IPS DF 4.7 (cell line): ENCODE measurements at regions not wholly inside any gene's neighbourhood (a gene's known extent, or its start where the extent isn't known, plus 50 kb on each side); places are given as distances from the start of the nearest gene placed in this dataset.
A peak's percentile ranks its signal among the peaks of the same experiment; 100 is the strongest.

ENCODE experiments used
- DNase-seq: peaks from one replicate; pipeline ENCODE4 v3.0.0-alpha.2; 2013; ENCODE audit warnings: low spot score; ENCODE audit errors: extremely low read depth

DNA sequence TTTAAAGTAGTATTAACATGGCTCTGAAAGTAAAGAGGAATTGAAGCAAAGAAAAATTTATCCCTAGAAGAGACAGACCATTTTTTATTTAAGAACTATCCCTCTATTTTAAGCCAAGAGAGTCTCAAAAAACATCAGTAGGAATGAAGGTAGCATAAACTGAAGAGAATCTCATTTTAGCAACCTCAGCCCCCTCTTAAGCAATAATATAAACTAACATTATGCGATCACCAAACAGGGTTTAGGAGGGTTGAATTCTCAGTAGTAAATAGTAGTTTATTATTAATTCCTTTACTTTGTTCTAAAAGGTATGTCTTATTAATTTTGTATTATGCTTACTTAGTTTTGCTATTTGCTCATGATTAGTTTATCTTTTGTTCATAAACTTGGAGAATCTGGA, 287.4 kb downstream of the CDK5RAP2 start:
- no peak for DNase-seq

DNA sequence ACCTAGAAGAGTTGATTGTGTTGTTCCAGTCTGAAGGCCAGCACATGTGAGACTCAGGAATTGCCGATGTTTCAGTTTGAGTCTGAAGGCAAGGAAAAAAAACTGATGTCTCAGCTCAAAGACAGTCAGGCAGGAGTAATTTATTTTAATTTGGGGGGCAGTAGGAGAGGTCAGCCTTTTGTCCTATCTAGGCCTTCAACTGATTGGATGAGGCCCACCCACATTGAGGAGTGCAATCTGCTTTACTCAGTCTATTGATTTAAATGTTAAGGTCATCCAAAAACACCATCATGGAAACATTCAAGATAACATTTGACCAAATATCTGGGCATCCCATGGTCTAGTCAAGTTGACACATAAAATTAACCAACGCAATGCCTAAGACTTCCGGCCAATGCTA, 288.9 kb downstream of the CDK5RAP2 start:
- DNase-seq = no peak

DNA sequence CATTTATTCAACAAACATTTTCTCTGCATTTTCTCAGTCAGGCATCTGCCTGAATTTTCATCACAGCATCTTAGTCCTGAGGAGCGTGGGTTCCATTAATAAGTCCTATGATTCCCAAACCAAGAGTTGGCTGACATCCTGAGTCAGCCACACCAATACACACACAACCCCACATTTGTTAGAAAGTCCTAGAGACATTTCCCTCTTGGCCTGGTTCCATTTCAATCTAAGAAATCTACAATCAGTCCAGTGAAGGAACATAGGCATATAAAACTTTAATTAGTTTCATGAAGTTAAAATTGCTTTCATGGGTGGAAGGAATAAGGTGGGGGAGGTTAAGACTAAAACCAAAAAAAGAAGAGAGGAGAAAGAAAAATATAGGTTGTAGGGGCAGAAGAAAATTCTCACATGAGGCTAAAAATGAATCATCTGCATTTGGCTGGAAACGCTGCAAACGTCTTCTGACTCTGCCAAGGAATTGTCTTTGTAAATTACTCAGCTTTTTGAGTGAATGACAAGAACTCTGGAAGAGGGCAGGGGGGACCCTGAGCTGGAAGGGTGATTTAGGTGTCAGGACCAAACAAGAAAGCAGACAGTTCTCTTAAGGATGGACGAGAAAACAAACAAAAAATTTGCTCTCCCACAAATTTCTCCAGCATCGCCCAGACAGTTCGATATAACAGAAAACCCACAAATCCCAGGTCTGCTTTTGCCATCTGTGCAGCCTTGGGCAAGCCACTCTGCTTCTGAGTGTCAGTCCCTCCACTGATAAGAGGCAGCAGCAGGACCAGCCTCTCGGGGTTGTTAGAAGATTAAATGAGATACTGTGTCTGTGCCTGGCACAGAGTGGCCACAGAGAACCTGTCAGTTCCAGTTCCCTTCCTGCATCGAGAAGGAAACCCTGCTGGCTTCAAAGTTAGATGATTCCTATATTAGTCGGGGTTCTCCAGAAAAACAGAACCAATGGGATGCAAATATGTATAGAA, 289.7 kb downstream of the CDK5RAP2 start:
- no peak for DNase-seq

DNA sequence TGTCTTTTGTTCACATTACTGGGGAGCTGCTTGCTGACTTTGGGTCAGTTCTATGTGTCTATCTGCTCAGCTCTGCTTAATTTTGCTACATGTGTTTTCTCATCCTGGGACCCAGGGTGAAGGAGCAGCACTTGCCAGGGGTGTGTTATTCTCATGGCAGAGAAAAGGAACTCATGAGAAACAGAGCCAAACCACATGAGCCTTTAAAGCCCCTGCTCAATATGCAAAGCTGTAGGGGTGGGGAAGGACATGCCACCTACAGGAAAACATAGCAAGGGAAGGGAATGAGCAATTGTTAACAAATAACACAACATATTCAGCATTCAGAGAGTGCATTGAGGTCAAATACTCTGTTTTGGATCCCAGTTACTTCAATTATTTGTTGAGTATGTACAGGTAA, 290.9 kb downstream of the CDK5RAP2 start:
- no peak for DNase-seq

DNA sequence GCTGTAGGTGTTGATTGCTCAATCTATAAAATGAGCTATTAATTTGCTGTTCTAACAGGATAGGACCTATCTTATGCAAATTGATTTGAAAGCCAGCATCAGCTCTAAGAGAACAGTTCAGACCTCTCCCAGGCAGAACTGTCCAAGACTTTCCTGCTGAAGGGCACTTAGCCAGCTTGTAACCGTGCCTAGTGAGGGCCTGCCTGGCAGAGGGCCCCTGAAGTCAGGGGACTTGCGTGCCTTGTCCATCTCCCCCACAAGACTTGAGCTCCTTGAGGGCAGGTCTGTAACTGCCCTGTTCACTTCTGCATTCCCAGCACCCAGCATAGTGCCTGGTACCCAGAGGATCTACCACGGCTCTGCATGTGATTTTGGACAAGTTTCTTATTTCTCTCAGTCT, 293.4 kb downstream of the CDK5RAP2 start:
- DNase-seq = no peak

DNA sequence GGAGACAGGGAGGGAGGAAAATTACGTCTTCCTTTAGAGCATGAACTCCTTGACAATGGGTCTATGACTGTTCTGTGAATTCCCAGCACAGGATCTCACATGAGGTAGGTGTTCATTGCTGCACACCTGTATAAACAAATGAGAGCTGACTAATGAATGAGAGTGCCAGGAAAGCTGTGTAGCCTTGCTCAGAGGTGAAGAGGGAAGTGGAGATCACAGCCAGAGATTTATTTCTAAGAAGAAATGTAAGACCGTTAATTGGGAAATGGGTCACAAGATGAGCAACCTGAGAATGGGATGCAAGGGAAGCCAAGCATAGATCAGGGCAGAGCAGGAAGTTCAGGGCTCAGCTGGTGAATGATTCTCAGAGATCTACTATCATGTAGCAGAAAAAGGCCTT, 295.1 kb downstream of the CDK5RAP2 start:
- no peak for DNase-seq

DNA sequence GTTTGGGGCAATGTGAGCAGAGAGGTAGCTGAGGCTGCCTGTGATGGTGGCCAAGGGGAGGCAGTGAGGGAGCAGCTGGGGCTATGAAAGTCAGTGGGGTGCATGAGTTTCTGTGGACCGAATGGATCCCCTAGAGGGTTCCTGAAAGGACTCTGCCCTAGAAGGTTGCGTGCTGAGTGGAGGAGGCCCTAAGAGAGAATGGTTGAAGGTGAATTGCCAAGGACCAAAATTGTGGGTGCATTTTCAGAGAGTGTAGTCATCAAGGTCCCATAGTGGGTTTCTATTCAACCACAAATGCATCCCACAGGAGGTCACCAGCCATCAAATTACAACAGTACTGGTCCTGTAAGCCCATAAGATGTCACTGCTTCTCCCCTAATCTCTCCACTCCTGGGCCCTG, 298.3 kb downstream of the CDK5RAP2 start:
- DNase-seq = no peak

DNA sequence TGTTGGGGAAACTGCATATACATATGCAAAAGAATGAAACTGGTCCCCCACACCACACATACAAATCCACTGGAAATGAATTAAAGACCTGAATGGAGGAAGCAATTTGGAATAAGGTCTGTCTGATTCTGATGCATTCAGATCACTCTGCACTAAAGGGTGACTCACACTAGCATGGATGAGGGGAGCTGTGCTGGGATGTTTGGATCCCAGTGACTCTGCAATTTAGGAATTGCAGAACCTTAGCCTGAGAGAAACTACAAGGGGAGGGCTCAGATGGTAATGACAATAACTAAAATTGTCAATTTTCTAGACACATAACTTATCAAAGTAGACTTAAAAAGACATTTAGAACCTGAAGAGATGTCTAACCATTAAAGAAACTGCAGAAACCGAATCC, 312.0 kb downstream of the CDK5RAP2 start:
- no peak for DNase-seq

DNA sequence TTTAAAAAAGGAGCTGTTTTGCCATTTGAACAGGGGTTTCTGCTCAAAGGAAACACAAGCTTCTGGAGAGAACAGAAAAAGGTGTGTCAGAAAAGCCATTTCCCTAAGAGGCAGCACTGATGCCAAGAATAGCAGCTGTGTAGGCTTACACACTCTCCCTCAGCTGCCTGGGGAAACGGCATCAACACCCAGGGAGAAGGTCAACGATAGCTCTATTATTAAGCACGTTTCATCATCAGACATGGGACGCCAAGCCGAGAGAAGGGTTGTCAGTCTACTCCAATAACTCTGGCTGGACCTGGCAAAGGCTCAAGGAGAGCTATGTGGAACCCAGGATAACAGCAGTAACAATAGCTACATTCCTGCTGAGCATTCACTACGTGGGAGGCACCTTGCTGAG, 314.2 kb downstream of the CDK5RAP2 start:
- DNase-seq = no peak

DNA sequence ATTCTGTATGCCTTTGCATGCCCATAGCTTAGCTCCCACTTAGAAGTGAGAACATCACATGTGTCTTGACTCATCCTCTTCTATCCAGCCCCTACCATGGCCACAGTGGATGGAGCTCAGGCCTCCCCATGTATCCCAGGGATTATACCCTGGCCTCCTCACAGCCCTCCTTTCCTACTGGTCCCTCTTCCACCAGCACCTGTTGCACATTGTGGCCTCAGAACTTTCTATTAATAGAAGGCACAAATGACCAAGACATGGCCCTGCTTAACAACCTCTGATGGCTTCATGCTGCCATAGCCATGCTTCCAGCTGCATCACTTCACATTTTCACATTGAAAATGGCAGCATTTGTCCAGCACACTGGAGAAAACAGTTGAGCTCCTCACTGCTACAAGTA, 315.4 kb downstream of the CDK5RAP2 start:
- DNase-seq = no peak

DNA sequence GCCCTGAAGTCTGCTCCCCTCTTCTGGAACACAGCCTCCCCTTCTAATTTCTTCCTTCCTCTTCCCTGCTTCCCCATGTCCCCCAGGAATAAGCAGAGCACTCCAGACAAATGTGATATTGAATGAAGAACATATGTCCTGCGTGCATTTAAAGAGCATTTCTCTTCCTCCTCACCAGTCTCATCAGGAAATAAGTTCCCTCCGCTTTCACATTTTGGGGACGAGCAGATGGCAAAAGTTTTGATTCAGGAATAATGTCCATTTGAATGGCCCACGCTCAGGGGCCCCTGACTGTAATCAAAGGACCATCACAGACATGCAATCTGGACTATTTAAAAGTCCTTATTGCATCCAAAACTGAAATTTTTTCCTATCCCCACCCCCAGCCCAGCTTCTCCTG, 316.1 kb downstream of the CDK5RAP2 start:
- DNase-seq = no peak

DNA sequence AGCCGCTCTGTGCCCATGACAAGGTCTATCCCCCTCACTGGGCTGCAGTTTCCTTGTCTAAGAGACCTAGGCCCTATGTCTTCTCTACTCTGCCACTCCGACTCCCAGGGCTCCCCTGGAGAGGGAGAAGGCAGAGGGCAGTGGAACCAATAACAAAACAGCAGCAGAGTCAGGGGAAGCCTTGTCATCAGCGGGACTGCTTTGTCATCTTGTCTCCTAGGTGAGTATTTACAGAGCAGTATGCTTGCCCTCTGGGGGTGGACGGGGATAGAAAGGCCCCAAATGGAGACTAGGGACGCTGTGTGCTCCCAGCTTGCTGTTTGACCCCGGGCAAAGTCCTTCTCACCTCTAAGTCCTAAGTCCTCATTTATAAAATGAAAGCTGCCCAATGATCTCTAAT, 318.5 kb downstream of the CDK5RAP2 start:
- no peak for DNase-seq

DNA sequence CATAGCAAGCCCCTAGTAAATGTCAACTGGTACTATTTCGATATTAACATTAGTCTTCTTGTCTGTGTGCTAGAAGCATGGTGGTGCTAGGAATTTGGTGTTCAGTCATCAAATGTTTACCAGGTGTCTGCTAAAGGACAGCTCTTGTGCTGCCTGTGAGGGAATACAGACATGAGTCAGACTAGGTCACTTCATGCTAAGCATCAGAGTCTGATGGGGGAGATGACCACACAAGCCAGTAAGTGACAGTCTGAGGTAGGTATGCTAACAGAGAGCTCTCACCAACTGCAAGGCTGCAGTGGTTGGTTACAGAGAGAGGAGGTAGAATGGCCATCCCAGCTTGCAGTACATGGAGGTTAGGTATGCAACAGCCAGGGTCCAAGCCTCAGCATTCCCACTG, 320.9 kb downstream of the CDK5RAP2 start:
- no peak for DNase-seq

DNA sequence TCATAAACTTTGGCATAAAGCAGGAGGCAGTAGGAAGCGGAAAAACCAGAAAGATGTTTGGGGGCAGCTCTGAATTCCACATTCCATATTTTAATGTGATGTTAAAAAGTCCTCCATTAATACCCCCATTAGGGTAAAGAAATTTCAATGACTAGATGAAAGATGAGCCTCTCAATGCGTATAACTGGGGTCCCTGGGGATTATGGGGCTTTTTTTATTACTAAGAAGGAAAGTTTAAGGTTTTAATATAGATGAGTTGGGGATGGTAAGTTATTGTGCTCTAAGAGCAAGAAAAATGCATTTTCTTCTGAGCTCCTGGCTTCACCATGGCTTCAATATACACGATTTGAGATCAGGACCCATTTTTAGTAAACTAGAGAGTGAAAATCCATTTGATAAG, 321.9 kb downstream of the CDK5RAP2 start:
- no peak for DNase-seq

DNA sequence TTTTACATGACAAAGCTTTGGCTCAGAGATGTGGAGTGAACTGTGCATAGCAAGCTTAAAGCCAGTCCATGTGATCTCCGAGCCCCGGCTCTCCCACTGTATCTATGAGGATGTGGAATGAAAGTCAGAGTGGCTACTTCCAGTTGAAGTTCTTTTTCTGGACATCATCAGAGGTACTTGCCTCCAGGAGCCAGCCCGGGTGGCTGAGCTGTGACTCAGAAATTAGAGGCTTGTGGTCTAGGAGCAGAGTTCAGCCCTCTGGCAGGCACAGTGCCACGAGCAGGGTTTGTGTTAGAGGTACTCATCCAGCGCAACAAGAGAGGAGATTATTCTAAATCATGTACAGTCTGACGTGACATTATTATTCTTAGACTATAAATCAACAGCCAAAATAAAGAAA, 322.5 kb downstream of the CDK5RAP2 start:
- no peak for DNase-seq

DNA sequence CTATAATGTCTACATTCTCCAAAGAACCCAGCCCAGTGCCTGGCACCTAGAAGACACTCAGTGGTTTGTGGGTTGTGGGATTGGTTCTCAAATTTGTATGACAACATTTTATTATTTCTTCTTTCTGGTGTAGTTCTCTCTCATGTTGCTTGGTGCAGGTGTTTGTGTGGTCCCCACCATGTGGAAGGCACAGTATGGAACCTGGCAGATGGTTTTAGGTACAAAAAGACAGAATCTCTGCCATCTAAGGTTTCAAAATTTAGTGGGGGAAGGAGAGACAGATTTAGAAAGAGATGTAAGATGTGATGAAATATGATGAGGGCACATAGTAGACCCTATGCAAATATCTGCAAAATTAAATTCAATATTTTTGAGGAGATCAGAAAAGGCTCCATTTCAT, 323.8 kb downstream of the CDK5RAP2 start:
- DNase-seq = no peak

DNA sequence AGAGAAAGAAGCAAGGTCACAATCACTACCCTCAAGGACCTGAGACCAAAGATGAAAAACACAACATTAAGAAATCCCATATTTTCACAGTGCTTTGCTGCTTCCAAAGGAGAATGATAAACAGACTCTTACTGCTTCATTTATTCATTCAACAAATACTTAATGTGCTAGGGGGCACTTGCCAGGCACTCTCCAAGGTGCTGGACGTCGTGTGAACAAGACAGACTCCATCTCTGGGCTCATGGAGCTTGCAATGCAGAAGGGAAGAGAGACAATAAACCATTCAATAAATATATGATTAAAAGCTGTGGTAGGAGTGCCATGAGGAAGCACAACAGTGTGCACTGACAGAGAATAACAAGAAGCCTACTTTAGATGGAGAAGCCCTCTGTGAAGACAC, 327.7 kb downstream of the CDK5RAP2 start:
- DNase-seq = no peak

DNA sequence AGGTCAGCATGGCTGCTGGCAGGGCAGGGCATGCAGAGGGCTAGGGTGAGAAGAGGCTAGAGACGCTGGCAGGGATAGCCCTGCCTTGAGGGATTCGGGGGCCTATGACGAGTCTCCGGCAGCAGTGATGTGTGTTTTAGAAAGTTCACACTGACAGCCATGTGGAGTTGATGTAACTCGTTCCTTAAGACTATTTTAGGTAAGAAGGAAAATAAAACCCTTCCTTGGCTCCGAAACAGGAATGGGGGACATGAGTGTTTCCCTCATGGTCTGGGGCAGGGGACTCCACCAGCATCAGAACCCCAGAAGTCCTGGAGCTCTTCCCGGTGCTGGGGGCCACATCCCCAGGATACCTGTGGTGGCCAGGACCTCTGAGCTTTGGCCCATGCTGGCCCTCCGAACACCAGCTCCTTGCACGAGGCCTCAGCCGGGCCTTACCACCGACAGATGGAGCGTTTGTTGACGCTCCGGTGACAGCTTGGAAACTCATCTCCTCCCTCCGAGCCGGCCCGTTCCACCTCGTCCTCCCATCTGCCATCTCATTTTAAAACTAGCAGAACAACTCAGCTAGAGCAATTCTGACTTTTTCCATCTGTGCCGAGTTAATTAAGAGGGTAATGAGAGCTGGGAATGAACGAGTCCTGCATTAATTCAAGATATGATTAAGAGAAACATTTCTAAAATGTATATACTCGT, 337.7 kb downstream of the CDK5RAP2 start:
- no peak for DNase-seq

DNA sequence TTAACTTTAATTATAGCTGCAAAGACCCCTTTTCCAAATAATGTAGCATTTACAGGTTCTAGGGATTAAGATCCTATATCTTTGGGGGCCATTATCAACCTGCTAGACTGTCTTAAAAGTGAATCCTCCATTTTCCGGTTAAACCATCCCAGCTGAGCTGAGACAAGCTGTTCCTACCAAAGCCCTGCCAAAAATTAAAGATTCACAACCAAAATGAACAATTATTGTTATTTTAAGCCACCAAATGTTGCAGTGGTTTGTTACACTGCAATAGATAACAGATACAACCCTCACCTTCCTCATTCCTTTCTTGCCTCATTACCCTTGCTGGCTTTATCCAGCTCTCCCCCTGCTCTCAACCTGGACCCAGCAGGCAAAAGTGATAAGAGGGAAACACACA, 343.4 kb downstream of the CDK5RAP2 start:
- no peak for DNase-seq

DNA sequence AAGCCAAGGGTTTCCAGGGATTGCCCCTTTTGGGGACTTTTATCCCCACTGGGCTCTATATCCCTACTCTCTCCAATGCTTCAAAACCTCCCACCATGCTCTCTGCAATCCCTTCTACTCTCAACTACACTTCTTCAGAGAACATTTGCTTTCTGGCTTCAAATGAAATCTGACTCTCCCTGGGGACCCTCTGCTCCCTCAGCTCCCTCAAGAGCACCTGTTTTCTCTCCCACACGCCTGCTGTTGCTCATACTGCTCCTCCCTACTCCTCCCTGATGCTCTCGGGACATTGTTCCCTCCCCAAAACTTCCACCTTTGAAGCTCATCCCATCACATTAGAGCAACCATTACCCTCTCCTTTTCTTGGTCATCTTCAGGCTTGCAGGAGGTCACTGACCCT, 344.9 kb downstream of the CDK5RAP2 start:
- no peak for DNase-seq

DNA sequence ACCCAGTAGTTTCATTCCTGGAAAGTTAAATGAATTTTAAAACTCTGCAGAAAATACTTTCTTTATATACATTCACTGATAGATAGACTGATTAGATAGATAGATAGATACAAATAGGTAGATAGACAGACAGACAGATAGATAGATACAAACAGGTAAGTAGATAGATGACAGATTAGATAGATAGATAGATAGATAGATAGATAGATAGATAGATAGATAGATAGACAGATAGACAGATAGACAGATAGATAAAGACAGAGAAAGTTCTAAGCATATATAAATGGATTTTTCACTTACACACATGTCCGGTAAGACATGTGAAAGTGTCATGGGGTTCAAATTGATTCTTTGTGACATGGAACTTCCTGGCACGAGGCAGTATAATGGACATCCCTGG, 349.7 kb downstream of the CDK5RAP2 start:
- DNase-seq = no peak

DNA sequence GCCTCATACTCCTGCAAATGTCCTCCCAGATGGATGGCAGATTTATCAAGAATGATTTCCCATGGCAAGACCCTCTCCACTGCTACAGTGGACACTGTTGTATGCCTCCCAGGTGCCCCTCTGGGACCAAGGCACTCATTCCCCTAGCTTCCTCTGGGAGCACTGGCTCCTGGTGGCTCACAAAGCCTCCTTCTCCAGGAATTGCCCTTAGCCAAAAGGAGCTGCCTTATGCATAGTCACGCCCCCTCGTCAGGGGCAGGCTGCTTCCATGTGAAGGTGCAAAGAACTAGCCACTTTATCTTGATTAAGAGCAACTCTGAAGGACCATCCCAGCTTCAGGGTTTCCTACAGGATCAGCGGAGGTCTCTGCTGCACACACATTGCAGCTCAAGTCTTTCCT, 358.1 kb downstream of the CDK5RAP2 start:
- peak; percentile 1 for DNase-seq

DNA sequence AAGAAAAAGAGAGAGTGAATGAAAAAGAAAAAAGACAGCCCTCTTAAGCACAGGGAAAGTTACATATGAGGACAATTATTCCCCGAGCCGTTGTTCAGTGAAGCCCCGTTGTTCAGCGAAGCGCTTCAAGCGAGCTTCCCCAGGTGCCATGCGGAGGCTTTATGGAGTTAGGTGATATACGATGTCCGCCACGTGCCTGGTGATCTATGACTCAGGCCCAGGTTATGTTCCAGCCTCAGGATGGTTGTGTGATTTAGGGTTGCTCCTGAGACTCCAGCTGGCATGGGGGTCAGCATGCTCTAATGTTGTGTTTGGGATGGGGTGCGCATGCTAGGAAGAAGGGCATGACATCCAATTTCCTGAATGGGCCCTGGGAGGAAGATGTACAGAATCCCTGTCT, 365.6 kb downstream of the CDK5RAP2 start:
- DNase-seq = no peak
